SK-N-SH (cell line): ENCODE measurements at regions not wholly inside any gene's neighbourhood (a gene's known extent, or its start where the extent isn't known, plus 50 kb on each side); places are given as distances from the start of the nearest gene placed in this dataset.
"Not testable (repeated sequence)": the region's sequence is repeated elsewhere in the genome, so short reads cannot be mapped to it uniquely, and the experiment has no call there.

Experiments
- JUND ChIP-seq: IDR thresholded peaks from 2 replicates; pipeline ENCODE4 v1.4.0; 2012
- MXI1 ChIP-seq: IDR thresholded peaks from 2 replicates; pipeline ENCODE4 v1.6.1; 2012; ENCODE audit warnings: mild to moderate bottlenecking, low read depth, low read length, improper control_type of control experiment
- SIN3A ChIP-seq: IDR thresholded peaks from 2 replicates; pipeline ENCODE4 v1.6.1; 2012; ENCODE audit warnings: low read depth, mild to moderate bottlenecking, low read length, moderate library complexity, borderline replicate concordance
- TAF1 ChIP-seq: IDR thresholded peaks from 2 replicates; pipeline ENCODE4 v1.6.1; 2012; ENCODE audit warnings: low read depth, mild to moderate bottlenecking, low read length, moderate library complexity, borderline replicate concordance

DNA sequence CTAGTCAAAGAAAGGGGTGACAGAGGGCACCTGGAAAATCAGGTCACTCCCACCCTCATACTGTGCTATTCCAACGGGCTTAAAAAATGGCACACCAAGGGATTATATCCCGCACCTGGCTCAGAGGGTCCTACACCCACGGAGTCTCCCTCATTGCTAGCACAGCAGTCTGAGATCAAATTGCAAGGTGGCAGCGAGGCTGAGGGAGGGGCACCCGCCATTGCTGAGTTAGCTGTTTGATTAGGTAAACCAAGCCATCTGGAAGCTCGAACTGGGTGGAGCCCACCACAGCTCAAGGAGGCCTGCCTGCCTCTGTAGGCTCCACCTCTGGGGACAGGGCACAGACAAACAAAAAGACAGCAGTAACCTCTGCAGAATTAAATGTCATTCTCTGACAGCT, 907.1 kb downstream of the SORCS1 start:
- not testable (repeated sequence) for TF ChIP-seq MXI1, SIN3A, JUND, TAF1
